Activated CD8-positive, alpha-beta T cell treated with anti-CD3 and anti-CD28 coated beads for 36 hours (primary cell): ENCODE measurements at regions not wholly inside any gene's neighbourhood (a gene's known extent, or its start where the extent isn't known, plus 50 kb on each side); places are given as distances from the start of the nearest gene placed in this dataset.

ENCODE experiments used
- ATAC-seq: fragments of 200-7000 bp; cut with Tn5 transposase; one replicate; pipeline ENCODE4 v1.10.0; 2021; ENCODE audit warnings: mild to moderate bottlenecking, moderate library complexity
- CTCF ChIA-PET: fragments of 350-600 bp; sonication (Branson Sonifier 250); formaldehyde crosslinking; loops from one replicate; lab custom pipeline; 2021; ENCODE audit warnings: antibody characterized with exemption; lab: Charles Lee
- POLR2A ChIA-PET: fragments of 350-600 bp; sonication (Branson Sonifier 250); formaldehyde crosslinking; loops from one replicate; lab custom pipeline; 2021; ENCODE audit warnings: antibody characterized with exemption; lab: Charles Lee
- DNase-seq: peaks from one replicate; pipeline ENCODE4 v3.0.0-alpha.2; 2020
- H3K27ac Mint-ChIP-seq: one replicate; pipeline ENCODE4 v1.8.0; 2021; ENCODE audit warnings: mild to moderate bottlenecking, mixed read lengths
- H3K27me3 Mint-ChIP-seq: one replicate; pipeline ENCODE4 v1.8.0; 2021; ENCODE audit warnings: mixed read lengths
- H3K36me3 Mint-ChIP-seq: one replicate; pipeline ENCODE4 v1.8.0; 2021; ENCODE audit warnings: low read depth, mixed read lengths
- H3K4me1 Mint-ChIP-seq: one replicate; pipeline ENCODE4 v1.8.0; 2021; ENCODE audit warnings: low read depth, mixed read lengths
- H3K4me3 Mint-ChIP-seq: one replicate; pipeline ENCODE4 v1.8.0; 2021; ENCODE audit warnings: mild to moderate bottlenecking, moderate library complexity, mixed read lengths
- H3K9me3 Mint-ChIP-seq: one replicate; pipeline ENCODE4 v1.8.0; 2021; ENCODE audit warnings: mixed read lengths
- CTCF ChIP-seq: fragments of 200-600 bp; IDR thresholded peaks from one replicate; pipeline ENCODE4 v1.8.0; 2022; ENCODE audit warnings: antibody characterized with exemption, mild to moderate bottlenecking
- intact Hi-C: fragments of 100-400 bp; cut with micrococcal nuclease; formaldehyde crosslinking; loops from one replicate; pipeline ENCODE4 v1.10.0; 2022

- no peaks in the 10 kb centered on the region for H3K4me1 Mint-ChIP-seq
- ATAC-seq (no peak), DNase-seq (no peak)
- H3K4me3 Mint-ChIP-seq = no peak overlapping the region
- no peaks in the 10 kb centered on the region for H3K9me3 Mint-ChIP-seq
- H3K27me3 Mint-ChIP-seq = peaks cover 2% of the 10 kb centered on the region
- ChIA-PET CTCF (no interaction called here), POLR2A (interaction anchor here (0.7 kb wide), 1 partner anchor 172 kb away, joined by 3 read pairs; no protein-coding TSS in a partner anchor)
- intact Hi-C loops = no loop called here
- H3K36me3 Mint-ChIP-seq = no peaks in the 10 kb centered on the region
- H3K27ac Mint-ChIP-seq = no peak overlapping the region
- TF ChIP-seq CTCF = no peak
Measured at GRCh38 chr21:32198384-32198783, 80.5 kb downstream of the MIS18A start.

GRCh38 chr21:32197896-32198295 lies 81.0 kb downstream of the MIS18A start:
- Mint-ChIP-seq H3K9me3 (no peaks in the 10 kb centered on the region), H3K27me3 (peaks cover 2% of the 10 kb centered on the region), H3K4me1 (no peaks in the 10 kb centered on the region), H3K36me3 (no peaks in the 10 kb centered on the region), H3K27ac (no peak overlapping the region), H3K4me3 (no peak overlapping the region)
- no peak for DNase-seq
- POLR2A ChIA-PET = no interaction called here
- ATAC-seq = no peak
- no peak for TF ChIP-seq CTCF
- intact Hi-C loops = no loop called here
- CTCF ChIA-PET = interaction anchor here (0.8 kb wide), 1 partner anchor 203 kb away, joined by 3 read pairs; no protein-coding TSS in a partner anchor

- ATAC-seq = no peak
- TF ChIP-seq CTCF = no peak
Measured at GRCh38 chr21:32196001-32196400, 82.8 kb downstream of the MIS18A start.

GRCh38 chr21:32193098-32193465 lies 85.8 kb downstream of the MIS18A start:
- Mint-ChIP-seq H3K27ac (no peak overlapping the region), H3K4me1 (no peaks in the 10 kb centered on the region), H3K4me3 (no peak overlapping the region), H3K36me3 (no peaks in the 10 kb centered on the region), H3K9me3 (no peaks in the 10 kb centered on the region), H3K27me3 (peaks cover 7% of the 10 kb centered on the region)
- no peak for TF ChIP-seq CTCF
- ChIA-PET CTCF (no interaction called here), POLR2A (no interaction called here)
- DNase-seq = no peak
- no peak for ATAC-seq
- intact Hi-C loops = no loop called here

More at GRCh38 chr21:32196001-32196400, 82.8 kb downstream of the MIS18A start:
- peaks cover 2% of the 10 kb centered on the region for H3K27me3 Mint-ChIP-seq
- no peak overlapping the region for H3K4me3 Mint-ChIP-seq
- ChIA-PET POLR2A (no interaction called here), CTCF (no interaction called here)
- H3K9me3 Mint-ChIP-seq = no peaks in the 10 kb centered on the region
- intact Hi-C loops = no loop called here
- H3K4me1 Mint-ChIP-seq = no peaks in the 10 kb centered on the region
- H3K36me3 Mint-ChIP-seq = no peaks in the 10 kb centered on the region
- no peak for DNase-seq
- no peak overlapping the region for H3K27ac Mint-ChIP-seq

GRCh38 chr21:32192291-32193097 lies 86.4 kb downstream of the MIS18A start:
- DNase-seq (no peak), ATAC-seq (no peak)
- intact Hi-C loops = no loop called here
- Mint-ChIP-seq H3K4me1 (no peaks in the 10 kb centered on the region), H3K27ac (no peak overlapping the region), H3K36me3 (no peaks in the 10 kb centered on the region), H3K4me3 (no peak overlapping the region), H3K27me3 (peaks cover 6% of the 10 kb centered on the region), H3K9me3 (no peaks in the 10 kb centered on the region)
- ChIA-PET CTCF (no interaction called here), POLR2A (no interaction called here)
- no peak for TF ChIP-seq CTCF
